HS-27A (cell line): ENCODE measurements at regions not wholly inside any gene's neighbourhood (a gene's known extent, or its start where the extent isn't known, plus 50 kb on each side); places are given as distances from the start of the nearest gene placed in this dataset.

Experiments used
- DNase-seq: peaks from one replicate; pipeline ENCODE4 v3.0.0-alpha.2; 2012; ENCODE audit warnings: low read depth, missing footprints

GRCh38 chr14:98889836-98890185 is 382.2 kb downstream of the BCL11B start:
- DNase-seq, result no peak

DNA sequence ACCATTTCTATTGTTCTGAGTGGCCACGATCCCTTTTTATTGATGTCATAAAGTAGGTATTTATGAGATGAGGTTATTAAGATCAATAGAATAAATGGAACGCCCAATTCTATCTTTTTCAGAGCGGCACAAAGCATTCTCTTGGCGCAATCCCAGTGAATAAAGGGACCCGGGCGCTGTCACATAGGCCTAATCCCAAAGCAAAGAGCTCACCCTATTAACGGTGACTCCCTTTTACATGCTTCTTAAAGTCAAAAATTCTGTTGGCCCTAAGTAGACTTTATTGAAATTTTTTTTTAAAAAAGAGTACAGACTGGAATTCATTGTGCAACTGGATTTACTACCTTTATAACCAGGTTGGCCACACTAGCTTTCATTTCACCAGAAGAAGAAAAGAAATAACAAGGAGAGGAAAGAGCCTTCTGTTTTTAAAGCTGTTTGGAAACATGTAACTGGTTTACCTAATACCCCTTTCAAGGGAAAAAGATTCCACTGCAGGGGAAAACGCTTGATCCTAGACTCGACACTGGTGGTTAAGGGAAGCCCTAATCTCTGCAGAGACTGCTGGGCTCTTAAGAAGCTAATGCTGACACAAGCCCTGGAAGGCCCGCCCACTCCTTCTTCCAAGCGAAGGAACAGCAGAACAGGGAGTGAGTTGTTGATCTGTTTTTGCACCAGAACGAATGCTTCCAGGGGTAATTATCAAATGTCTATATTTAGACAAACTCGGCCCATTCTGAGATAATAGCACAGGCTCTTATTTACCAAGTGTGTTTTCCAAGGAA is 381.2 kb downstream of the BCL11B start:
- no peak for DNase-seq

DNA sequence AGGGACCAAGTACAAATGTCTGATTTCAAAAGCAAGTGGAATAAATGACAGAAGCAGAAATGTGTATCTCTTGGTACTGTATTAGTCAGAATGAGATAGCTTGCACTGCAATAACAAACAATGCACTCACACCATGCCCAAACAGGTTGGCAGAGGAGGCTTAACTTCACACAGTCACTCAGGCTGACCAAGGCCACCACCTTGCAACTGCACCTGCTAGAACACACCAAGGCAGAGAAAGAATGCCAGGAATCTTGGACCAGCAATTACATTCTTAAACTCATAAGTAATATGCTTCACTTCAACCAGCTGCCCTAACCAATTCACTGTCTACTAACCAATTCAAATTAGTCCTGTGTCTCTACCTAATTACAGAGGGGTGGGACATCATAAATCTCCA is 378.3 kb downstream of the BCL11B start:
- no peak for DNase-seq

GRCh38 chr14:98894600-98894999 is 377.4 kb downstream of the BCL11B start:
- DNase-seq, result no peak

DNA sequence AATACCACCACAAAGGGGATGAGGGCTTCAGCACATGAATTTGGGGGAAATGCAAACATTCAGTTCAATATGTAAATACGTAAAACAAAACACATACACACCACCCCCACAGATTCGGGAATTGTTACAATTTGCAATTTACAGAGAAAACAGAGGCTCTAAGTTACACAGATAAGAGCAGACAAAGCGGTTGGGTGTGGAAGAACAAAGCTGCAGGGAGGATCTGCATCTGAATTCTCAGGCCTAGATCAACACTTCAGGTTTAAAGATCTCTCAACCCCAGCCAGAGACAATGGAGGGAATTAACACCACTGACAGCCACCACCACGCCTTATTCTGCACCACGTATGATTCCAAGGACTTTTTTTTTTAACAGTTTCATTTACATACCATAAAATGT is 375.5 kb downstream of the BCL11B start:
- DNase-seq, result no peak

GRCh38 chr14:98897605-98898309 is 374.2 kb downstream of the BCL11B start:
- no peak for DNase-seq

DNA sequence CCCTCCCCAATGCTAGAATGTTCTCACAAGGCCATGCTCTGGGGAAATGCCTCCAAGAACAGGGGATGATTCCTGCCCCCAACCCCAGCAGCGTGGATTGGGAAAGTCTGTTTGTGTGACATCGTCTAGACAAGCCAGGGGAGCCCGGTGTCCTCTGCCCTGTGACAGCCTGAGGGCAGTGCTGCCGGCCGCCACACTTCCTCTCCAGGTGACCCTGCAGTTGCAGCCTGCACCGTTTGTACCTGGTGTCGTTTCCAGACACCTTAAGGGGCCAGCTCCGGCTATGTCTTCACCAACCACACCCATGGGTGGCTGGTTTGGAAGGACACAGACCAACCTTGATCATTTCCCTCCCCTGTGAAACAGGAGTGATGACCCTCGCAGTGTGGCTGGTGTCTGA is 372.6 kb downstream of the BCL11B start:
- DNase-seq, result no peak

DNA sequence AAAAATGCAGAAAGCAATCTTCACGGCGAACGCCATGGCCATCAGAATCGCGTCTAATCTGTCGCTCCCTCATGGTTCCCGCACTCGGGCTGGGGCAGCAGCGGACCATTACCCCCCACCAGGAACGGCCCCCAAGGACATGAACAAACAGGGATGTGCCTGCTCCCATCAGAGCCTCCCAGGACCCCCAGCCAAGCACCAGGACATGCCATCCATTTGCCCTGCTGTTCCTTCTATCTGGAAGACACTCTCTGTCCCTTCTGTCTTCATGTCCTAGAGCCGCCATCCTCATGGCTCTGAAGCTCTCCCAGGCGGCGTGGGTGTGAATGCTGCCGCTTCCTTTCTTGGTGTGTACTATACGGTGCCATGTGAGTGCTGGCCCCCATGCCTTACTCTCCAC is 371.8 kb downstream of the BCL11B start:
- DNase-seq, result no peak

DNA sequence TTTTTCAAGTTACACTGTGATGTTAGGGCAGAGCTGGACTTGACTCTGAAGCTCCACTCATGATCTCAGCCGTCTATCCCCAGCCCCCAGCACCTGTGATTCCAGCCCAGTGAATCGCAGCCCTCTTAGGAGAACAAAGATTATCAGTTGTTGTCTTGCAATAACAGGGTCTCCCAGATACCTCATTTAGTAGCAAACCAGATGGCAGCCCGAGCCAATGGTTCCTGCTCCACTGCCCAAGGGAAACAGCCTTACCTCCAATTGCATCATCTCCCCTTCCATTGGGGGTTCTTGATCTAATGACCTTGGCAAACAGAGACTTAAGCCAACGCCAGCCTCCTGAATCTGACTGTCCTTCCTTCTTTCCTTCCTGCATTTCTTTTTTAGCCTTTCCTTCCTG is 371.2 kb downstream of the BCL11B start:
- no peak for DNase-seq

DNA sequence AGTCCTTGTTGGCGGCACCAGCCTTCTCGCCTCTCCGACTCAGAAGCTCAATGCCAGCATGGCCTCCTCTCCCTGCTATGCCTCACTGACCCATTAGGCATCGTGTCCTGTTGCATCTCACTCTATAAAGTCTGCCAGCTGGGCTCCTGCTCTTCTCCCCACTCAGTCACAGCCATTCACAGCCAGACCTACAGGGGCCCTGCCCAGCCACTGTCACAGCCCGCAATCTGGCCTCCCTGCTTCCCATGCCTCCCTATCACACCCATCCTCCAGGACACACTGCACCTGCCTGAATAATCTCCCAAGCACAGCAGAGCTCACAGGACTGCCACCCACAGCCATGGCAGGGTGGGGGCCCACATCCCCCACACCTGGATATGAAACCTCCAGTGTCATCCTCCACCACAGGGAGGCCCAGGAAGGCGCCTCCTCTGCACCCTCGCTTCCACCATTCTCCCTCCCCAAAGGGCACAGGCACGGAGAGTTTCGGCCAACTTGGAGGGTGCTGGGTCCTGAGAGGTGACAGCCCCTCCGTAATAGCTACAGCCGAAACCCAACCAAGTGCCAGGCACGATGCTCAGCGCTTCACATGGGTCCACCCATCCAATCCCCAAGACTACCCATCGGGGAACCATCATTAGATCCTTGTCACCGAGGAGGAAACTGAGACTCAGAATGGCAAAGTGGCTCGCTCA is 370.3 kb downstream of the BCL11B start:
- no peak for DNase-seq

GRCh38 chr14:98903371-98903770 is 368.6 kb downstream of the BCL11B start:
- DNase-seq, result no peak

DNA sequence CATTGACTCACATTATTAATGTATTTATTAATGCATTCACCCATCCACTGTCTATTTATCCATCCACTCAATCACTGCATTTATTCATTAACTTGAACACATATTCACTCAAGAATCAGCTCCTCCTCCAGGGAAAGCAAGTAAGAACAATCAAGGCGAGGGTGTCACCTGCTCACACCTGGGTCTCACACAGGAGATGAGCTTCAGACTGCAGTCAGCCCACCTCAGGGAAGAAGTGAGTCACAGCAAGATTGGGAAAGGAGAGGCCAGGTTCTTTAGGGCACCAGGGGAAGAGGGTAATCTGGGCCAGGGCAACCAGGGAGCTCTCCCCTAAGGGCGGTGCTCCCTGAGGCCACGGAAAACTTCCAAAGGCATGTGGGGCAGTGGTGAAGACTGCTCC is 367.3 kb downstream of the BCL11B start:
- no peak for DNase-seq

DNA sequence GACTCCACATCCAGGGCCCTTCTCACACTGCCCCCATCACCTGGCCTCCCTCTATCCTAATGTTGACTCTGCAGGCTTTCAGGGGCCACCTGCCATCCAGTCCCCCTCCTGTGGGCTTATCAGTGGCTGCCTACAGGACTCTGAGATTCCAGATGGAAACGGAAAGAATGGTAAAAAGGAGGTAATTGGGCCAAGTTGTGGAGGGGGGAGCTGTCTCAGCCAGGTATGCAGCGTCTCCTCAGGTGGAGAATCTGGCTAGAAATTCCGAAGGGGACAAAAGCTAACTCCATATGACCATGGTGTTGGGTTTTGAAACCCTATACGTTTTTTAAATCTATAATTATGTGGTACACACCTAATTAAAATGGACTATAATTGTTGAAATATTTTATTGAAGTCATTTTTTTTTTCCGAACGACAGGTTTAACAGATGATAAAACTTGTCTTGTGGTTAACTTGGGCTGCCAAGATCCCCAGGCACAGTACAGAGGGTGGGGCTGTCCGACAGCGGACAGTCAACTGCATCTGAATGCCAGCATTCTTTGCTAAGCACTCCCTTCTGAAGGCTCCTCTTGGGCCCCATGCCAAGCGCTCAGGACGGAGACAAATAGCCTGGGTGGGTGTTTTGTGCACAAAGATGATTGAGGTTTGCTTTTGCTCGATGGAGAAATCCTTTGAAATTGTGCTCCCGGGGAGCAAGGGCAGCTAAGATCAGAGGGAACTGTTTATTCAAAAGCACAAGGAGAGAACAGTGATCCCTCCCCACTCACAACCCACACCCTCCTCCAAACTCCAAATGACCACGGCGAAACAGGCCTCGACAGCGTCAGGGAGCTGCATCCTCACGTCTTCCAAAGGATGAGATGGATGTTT is 365.6 kb downstream of the BCL11B start:
- no peak for DNase-seq

GRCh38 chr14:98907271-98907670 is 364.7 kb downstream of the BCL11B start:
- no peak for DNase-seq

DNA sequence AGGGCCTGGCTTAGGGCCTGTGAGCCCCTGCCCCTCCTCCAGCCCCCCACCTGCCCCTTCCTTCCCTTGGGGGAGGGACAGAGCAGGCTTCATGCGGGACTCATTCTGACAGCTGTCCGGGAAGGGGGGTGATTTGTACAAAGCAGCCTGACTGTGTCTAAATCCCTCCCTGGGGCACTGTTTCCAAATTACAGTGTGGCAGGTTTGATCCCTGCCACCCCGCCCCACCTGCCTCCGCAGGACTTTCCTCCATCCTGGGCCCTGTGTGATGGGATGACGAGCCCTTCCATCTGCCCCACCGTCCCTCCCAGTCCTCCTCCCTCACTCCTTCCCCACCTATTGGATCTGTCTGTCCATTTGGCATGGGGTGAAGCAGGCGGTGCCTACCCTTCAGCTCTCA is 363.9 kb downstream of the BCL11B start:
- no peak for DNase-seq

DNA sequence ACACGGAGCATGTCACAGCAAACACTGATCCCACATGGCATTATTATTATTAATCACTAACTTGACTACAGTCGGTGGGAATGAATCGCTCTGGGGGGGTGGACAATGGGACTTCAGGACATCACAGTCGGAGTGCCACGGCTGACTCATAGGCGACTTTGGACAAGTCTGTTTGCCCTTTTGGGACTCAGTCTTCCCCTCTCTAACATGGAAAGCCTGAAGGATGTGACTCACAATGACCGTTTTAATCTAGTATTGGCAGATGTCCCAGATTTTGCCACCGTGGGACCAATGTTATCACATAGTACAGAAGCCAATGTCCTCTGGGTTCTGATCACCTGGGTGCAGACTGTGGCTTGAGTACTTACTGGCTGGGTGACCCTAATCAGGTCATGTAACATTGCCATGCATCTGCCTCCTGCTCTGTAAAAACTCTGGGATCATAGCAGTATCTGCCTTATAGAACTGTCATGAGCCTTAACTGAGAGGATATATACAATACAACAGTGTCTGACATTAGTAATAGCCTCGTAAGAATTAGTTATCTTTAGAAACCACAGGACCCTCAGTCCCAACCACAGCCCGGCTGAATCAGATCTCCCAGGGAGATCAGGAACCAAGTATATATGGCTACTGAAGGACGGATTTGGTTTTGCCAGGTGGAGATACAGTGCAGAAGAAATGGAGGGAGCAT is 362.6 kb downstream of the BCL11B start:
- DNase-seq, result no peak

GRCh38 chr14:98910061-98910460 is 361.9 kb downstream of the BCL11B start:
- DNase-seq, result no peak

DNA sequence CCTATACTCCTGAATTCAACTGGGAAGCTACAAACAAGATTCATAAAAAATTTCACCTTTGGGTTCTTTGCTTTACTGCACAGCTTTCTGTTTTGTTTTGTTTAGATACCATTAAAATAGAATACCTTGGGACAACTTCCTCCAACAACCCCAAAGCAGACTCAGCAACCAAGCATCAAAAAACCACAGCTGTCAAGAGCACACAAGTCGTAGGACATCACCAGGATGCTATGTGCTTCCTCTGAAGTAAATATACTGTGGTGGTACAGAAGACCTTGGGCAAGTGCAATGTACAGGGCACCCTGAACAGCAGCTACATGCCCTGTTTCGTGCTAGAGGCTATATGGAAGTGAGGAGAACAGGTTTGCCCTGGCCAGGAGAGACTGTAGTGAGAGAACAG is 359.3 kb downstream of the BCL11B start:
- no peak for DNase-seq

GRCh38 chr14:98913967-98914650 is 357.9 kb downstream of the BCL11B start:
- no peak for DNase-seq

DNA sequence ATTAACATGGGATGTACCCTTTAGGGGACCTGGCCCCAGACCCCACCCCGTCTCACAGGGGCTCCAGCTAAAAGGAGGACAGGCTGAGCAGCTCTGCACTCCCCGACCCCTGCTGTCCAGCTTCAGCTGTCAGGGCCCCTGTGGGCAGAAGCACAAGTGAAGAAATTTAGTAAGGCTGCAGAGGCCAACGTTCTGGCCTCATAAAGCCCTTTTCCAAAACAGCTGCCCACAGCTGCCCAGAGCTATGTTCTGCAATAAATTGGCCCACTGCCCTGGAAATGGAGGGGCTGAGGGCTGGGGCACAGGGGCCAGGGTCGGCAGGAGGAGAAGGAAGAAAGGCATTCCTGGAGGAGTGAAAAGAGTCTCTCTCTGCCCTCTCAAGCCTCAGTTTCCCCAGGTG is 357.1 kb downstream of the BCL11B start:
- no peak for DNase-seq

GRCh38 chr14:98915625-98916024 is 356.4 kb downstream of the BCL11B start:
- DNase-seq, result no peak
